Dedifferentiated amniotic fluid mesenchymal stem cell (primary cell): ENCODE measurements at regions not wholly inside any gene's neighbourhood (a gene's known extent, or its start where the extent isn't known, plus 50 kb on each side); places are given as distances from the start of the nearest gene placed in this dataset.
"Not testable (repeated sequence)": the region's sequence is repeated elsewhere in the genome, so short reads cannot be mapped to it uniquely, and the experiment has no call there.

Experiments
- DNase-seq: peaks from one replicate; pipeline ENCODE4 v3.0.0-alpha.2; 2016; ENCODE audit errors: extremely low spot score

GRCh38 chr16:73122604-73123391 lies 74.9 kb upstream of the ZFHX3 start:
- DNase-seq: no peak

GRCh38 chr16:73116576-73116975 lies 68.6 kb upstream of the ZFHX3 start:
- no peak for DNase-seq

GRCh38 chr16:73113336-73113735 lies 65.4 kb upstream of the ZFHX3 start:
- DNase-seq: no peak

GRCh38 chr16:73108195-73108963 lies 60.5 kb upstream of the ZFHX3 start:
- no peak for DNase-seq

GRCh38 chr16:73107371-73107770 lies 59.4 kb upstream of the ZFHX3 start:
- no peak for DNase-seq

- DNase-seq: no peak
These were observed 58.6 kb upstream of the ZFHX3 start for GRCh38 chr16:73106329-73107034.

- no peak for DNase-seq
These were observed 53.6 kb upstream of the ZFHX3 start for GRCh38 chr16:73101568-73101967.

GRCh38 chr16:73099601-73100000 lies 51.7 kb upstream of the ZFHX3 start:
- DNase-seq: not testable (repeated sequence)
